NOMO-1 treated with DMSO at 0.1 percent for 48 hours (cell line): ENCODE measurements at regions not wholly inside any gene's neighbourhood (a gene's known extent, or its start where the extent isn't known, plus 50 kb on each side); places are given as distances from the start of the nearest gene placed in this dataset.

Experiments
- DNase-seq: peaks from one replicate; lab custom pipeline; 2025; ENCODE audit not compliant: unreplicated experiment; lab: John Stamatoyannopoulos, UW

DNA sequence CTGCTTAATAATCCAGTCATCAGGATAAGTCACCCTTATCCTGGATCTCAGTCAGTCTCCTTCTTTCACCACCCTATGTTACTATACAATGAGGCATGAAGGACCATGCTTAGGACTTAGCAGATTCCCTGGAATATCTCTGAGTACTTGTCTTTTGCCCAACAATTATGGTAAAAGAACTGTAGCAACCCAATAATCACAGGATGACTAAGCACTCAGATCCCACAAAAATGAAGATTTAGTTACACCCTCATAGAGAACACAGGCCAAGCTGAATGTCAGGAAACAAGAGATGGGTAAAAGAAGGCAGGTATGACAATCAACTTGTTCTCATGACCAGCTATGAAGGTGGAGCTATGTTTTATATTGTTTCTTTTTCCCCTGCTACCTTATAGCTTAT lies 91.4 kb downstream of the EDN1 start:
- no peak for DNase-seq

DNA sequence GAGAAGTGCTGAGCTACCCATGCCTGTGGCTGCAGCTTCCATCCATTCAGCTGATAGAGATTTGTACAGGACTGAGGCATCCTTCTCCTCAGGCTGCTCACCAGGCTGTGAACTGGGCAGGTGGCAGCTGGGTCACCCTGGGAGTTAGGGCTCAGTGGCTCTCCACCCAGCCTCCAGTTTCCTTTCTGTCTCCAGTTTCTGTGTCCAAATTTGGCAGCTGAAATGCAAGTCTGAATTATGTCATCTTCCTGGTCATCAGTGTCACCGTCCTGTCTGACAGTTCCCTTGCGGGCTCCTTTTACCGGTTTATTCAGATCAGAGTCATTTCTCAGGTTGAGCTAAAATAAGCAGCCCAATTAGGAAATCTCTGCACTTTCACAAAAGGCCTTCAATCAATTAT lies 93.3 kb downstream of the EDN1 start:
- no peak for DNase-seq

DNA sequence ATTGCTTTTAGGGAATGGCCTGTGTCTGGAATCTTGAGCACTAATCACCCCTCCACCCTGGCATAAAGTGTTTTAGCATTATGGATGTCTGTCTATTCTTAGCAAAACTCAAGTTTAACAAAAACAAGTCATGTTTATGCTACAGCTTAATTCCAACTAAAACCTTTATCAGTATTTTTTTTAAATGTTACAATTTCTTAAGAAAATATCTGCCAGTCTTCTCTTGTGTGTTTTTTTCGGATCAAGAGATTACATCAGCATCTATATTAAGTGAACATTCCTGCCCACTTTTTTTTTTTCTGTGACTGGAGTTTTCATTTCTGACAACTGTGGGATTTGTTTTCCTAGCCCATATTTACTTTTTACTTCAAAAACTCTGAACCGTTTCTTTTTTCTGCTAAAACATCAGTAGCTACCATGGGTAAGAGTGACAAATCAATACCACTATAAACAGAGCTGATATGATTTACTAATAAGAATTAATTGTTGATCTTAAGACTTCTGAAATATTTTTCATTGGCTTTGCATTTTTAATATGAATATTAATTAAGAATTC lies 94.3 kb downstream of the EDN1 start:
- DNase-seq = no peak

DNA sequence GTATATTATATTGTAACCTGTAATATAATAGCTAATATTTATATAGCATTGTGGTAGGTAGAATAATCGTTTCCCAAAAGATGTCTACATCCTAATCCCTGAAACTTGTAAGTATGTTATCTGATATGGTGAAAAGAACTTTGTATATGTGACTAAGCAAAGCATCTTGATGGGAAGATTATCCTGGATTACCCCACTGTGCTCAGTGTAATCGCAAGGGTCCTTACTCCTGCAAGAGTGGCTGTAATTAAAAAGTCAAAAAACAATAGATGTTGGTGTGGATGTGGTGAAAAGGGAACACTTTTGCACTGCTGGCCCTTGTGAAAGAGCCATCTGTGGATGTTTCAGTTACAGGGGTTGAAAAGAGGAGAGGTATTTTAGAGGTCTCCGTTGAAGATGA lies 95.2 kb downstream of the EDN1 start:
- no peak for DNase-seq

DNA sequence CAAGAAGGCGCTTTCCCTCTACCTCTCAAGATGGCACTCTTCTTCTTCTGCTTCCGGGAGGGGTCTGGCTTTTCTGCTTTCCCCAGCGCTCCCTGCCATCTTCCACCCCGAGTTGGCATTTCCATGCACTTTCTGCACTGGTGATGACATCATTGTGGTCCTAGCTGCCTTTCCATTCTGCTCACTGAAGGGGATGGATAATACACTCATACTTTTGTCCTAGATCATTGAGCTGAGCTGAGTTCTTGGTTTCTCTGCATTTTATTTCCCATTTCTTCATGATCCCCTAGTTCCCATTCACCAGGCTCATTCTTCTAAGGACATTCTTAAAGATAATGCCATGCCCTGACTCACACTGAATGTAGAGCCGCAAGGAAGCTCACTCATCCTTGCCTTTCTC lies 96.7 kb downstream of the EDN1 start:
- no peak for DNase-seq

DNA sequence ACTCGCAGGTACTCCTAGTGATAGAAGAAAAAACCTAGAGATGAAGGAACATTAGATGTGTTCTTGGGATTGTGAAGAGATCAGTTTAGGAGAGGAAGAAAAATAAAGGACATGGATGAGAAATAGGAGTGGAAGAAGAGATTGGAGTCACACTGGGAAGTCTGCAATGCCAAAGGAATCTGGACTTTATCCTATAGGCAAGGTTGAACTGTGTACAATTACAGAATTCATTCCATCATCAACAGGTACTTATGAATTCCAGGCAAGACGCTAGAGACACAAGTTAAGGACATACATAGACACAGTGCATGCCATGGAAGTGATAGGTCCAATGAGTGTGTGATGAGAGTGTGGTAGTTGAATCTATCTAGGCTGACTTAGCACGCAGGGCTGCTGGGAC lies 101.3 kb downstream of the EDN1 start:
- DNase-seq = no peak

DNA sequence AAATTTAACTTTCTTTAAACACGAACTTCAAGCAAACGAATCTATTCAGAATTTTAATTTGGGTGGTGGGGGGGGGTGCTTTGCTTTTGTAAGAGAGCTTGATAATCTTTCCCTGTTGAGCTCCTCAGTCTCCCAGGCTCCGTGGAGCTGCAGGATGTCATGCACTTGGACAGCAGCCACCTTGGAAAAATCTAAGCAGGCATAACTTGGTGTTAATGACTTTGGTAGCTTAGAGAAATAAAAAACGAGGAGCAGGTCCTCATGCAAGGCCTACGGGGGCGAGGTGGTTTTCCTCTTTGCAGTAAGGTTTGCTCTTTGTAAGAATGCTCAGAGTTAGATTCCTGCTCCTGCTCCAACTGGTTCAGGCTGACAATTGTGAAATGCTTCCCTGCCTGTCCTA lies 102.3 kb downstream of the EDN1 start:
- no peak for DNase-seq

DNA sequence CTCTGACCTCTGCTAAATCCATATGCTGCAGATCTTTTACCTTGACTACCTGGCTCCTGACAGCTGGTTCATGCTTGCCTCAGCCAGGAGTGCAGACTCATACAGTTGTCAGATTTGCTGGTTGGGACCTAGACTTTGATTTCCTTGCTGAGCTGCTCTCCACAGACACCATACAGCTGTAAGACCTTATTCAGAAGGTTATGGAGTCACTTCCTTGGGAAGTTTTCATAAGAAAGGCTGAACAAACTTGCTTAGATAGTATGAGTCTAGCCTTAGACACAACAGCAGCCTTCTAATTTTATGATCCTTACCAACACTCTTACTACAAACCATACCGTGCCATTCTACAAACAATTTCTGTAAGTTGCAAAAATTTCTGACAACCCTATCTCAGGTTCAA lies 102.9 kb downstream of the EDN1 start:
- DNase-seq = no peak

DNA sequence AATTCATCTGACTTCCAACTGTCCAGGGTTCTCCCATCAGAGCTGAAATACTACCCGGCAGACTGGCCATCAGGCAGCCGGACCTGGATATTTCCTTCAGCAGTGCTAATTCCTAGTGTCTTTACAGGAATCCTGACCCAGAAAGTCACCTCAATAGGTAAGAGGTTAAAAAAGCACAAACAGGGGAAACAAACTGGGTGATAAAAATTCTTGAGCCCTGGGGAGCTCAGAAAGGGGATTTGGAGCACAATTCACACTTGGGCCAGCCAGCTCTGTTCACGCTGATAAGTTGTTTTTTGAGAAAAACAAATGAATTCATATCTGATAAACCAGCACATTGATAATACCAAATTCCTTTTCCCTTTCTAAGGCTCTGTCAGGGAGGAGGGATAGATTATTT lies 104.0 kb downstream of the EDN1 start:
- DNase-seq = no peak

DNA sequence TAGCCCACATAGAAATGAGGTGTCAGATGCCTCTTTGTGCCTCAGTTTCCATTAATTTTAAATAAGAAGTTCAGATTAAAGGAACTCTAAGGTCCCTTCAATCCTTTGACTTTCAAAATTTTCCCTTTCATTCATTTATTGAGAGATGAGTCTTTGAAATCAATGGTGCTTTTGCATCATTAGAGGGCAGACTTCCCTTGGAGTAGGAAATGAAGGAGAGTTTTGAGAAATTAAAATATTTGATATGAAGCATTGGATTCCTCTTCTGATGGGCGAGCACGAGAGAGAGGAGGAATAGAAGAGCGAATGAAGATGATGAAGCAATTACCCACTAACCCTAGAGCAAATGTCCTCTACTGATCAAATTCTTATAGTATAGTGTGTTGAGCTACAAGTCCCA lies 105.7 kb downstream of the EDN1 start:
- no peak for DNase-seq

DNA sequence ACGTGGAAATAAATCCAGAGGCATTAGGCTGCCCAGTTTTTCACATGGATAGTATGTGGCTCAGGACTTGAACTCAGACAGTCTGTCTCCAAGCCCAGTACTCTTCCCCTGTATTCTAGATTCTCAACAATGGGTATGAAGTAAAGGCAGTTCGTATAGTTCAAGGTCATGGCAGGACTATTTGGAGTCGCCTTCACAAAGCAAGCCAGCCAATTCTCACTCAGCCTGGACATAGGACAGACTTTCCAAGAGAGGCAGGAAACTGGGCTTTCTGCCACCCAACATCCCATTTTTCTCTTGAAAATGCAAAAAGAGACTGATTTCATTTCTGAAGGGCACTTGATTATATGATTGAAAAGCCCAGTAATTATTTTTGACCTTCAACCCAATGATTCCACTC lies 111.0 kb downstream of the EDN1 start:
- DNase-seq = no peak

DNA sequence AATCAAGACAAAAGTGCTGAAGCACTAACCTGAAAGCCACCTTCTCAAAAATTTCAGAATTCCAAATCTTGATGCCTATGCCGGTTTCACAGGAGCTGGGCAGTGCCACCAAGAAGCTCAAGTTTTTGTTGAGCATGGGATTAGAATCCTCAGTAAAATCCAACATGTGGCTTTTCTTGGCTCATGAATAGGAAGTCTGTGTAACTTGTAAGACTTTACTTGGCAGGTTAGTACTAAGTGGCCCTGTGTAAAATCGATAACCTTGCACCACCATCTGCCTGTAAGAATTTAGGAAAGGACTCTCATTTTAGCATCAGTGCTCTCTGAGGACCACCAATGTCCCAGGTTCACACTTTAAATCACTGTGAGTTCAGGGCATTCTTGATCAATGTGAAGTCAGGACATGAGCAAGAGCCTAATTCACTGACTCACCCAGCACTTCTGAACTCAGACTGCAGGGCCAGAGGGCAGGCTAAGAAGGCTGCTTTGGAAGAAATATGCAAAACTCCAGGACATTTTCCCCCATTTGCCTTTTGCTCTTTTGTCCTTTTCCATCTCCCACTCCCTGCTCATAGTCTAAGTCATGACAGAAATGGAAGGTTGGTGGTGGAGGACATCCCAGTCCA lies 113.2 kb downstream of the EDN1 start:
- DNase-seq = no peak

DNA sequence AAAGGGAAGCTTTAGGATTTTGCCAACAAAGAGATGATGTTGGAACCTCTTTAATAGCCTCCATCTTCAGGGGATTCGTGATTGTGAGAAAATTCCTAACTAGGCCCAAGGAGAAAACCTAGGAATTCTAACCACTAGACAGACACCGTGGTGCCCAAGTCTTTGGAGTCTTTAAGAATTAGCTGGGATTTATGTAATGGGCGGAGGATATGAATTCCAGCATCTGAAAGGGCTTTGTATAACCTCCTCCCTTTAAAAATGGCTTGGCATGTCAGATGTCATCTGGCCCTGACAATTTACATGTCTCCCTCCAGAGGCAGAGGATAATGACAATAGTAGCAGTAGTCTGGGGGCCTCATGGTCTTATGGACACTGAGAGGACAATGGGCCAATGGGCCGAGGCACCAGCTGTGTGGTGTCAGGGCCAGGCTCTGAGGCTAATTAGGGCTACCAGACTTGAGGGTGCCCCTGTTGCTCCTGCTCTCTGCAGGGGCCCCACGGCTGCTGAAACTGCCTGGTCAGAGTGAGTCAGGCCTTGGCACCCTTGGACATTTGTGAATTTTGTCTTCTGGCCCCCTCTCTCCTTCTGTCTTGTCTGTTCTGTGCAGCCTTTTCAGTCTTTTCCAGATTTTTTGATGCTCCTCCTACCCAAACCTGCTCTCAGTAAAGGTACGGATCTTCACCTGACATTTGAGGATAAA lies 113.9 kb downstream of the EDN1 start:
- DNase-seq = no peak

DNA sequence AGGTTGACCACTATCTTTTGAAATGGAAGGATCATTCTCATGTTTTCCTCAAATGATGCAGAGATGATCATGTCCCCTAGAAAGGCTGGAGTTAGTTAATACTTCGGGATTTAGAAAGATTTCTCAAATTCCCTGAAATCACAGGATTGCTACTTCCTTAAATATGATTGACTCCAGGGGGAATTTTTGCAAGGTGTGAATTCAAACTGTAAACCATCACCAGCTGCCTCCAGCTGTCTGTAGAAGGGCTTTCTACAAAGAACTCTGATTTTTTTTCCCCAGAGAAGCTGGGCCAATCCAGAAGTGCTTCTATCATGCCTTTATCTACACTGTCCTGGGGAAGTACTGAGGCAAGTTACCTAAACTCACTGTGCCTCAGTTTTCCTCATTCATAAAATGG lies 114.5 kb downstream of the EDN1 start:
- no peak for DNase-seq

DNA sequence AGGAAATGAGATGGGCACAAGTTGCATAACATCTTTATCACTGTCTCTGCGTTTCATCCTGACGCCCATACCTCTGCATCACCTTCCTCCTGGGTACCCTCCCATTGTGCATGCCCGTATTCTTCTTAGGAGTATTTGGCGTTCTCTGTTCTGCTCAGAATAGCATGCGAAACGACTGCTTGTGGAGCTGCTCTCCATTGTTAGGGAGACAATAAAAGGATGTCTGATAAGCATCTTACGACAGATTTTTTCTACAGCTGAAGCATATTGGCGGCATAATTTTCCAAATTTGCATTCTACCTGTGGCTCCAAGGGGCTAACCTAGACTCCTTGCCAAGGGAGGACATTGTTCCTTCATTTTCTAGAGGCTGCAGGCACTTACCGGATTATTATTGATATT lies 118.6 kb downstream of the EDN1 start:
- no peak for DNase-seq

DNA sequence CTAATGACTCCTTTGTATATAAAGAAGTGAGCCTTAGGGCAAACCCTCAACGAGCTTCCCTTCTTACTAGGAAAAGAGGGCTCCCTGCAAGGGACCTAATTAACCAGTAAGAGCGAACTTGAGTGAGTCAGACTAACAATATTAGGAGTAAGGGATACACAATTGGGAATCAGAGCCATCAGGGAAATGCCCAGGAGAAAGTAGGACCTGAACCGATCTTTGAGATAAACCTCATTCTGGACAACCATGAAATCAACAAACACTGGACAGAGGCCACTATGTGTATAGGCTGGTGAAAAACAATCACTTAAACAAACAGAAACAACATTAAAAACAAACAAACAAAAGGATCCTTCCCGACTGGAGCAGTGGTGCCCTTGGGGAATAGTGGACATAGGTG lies 120.8 kb downstream of the EDN1 start:
- DNase-seq = no peak

DNA sequence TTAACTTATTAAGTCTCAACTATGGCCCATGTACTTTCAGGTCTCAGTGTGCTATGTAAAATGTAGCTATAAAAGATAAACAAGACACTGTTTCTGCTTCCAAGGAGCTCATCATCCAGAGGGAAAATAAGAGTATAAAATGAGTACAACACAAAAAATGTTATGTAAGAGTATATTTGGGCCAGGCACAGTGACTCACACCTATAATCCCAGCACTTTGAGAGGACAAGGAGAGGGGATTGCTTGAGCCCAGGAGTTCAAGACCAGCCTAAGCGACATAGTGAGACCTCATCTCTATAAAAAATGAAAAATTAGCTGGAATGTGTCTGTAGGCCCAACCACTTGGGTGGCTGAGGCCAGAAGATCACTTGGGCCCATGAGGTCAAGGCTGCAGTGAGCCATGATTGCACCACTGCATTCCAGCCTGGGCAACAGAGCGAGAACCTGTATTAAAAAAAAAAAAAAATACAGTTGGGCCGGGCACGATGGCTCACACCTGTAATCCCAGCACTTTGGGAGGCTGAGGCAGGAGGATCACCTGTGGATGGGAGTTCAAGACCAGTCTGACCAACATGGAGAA lies 124.0 kb downstream of the EDN1 start:
- no peak for DNase-seq

DNA sequence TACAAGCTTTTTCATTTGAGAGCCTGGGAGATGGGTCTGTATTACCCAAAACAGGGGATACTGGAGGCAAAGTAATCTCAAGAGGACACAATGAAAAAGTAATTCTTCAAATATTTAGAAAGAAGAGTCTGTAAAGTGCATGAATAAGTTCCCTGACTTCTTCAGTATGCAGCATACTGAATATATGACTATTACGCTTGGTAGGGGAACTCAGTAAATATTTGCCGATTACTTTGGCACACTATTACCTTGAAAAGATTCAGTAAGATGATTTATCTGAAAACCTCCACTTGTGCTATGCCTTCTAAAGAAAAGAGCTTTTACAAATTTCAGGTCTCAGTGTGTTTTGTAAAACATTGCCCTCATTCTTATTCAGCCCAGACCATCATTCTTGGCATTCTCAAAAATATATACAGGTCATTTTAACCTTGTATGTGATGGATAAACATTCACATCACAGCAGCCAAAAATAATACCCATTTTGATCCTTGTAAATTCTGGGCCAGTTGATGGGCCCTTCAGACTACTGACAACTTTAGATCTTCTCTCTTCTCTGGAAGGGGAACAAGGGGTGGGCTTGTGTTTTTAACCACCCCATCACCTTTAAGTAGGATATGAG lies 125.9 kb downstream of the EDN1 start:
- DNase-seq = no peak

DNA sequence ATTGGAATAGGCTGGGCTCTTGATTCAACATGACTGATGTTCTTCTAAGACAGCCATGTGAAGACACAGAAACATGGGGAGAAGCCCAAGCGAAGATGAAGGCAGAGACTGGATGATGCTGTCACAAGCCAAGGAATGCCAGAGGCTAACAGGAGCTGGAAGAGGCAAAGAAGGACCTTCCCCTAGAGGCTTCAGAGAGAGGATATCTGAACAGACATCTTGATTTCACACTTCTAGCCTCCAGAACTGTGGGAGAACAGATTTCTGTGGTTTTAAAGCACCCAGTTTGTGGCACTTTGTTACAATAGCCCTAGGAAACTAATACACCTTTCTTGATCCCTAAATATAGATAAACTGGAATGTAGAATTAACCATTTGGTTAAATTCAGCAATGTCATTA lies 127.0 kb downstream of the EDN1 start:
- DNase-seq = no peak

DNA sequence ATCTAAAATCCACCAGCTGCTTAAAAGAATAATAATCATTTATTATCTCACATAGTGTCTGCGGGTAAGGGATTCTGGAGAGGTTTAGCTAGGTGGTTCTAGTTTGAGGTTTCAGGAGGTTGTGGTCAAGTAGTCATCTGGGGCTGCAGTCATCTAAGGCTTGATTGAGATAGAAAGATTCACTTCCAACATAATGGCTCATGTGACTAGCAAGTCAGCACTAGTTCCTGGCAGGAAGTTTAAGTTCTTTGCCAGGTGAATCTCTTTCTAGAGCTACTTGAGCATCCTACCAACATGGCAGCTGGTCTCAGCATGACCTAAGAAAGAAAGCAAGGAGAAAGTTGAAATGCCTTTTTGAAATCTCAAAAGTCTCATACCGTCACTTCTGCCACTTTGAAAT lies 128.8 kb downstream of the EDN1 start:
- no peak for DNase-seq

DNA sequence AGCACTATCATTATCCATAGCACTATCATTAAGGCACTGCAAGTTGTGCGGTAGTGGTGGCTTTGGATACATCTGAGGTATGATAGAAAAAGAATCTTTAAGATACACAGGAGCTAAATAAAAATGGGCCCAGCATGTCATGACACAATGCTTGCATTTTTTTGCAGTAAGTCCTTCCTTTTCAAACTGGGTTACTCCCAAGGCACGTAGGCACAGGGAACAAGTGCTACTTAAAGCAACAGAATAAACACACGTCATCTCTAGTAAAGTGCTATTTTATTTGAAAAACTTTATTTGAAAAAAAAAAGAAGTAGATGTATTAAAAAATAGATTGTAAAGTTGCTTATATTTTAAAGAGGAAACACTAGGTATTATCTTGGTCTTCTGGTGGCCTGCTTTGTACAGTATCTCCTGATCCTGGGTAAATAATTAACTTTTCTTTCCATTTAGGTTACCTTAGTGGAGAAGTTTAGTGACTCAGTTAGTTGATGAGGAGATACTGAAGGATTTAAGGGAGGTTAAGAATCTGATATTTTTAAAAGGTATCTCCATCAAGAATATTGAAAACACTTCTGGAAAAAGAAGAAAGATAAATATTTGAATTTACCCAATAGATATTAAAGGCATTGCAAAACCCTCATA lies 129.6 kb downstream of the EDN1 start:
- DNase-seq = no peak

DNA sequence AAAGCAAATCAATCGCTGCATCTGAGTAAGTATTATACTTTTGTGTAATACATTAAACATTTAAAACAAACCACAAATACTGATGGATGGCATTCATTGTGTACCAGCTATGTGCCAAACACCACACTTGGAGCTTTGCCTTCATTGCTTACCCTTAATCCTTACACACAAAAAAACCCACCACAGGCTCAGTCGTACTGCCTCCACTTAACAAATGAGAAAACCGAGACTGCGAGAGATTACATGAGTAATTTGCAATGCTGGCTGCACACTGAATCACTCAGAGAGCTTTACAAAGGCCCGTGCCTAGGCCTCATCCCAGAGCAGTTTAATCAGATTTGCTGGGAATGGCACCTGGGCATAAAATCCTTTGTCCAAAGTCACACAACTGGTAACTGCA lies 130.5 kb downstream of the EDN1 start:
- no peak for DNase-seq
